ENCODE measurements at regions not wholly inside any gene's neighbourhood (a gene's known extent, or its start where the extent isn't known, plus 50 kb on each side); places are given as distances from the start of the nearest gene placed in this dataset.

- TF ChIP-seq CTCF (IDR thresholded peaks at IDR 0.05) = no peak
- no peak for TF ChIP-seq POLR2A (IDR thresholded peaks at IDR 0.05)
Observed at GRCh38 chr2:39834426-39834825, 55.4 kb upstream of the THUMPD2 start.
